ENCODE measurements at regions not wholly inside any gene's neighbourhood (a gene's known extent, or its start where the extent isn't known, plus 50 kb on each side); places are given as distances from the start of the nearest gene placed in this dataset.
"Not testable (repeated sequence)": the region's sequence is repeated elsewhere in the genome, so short reads cannot be mapped to it uniquely, and the experiment has no call there.

GRCh38 chr9:86997156-86997555 is 49.9 kb upstream of the GAS1 start:
- DNase-seq (ENCODE audit: low read depth in 2 of 2), result no peak

DNA sequence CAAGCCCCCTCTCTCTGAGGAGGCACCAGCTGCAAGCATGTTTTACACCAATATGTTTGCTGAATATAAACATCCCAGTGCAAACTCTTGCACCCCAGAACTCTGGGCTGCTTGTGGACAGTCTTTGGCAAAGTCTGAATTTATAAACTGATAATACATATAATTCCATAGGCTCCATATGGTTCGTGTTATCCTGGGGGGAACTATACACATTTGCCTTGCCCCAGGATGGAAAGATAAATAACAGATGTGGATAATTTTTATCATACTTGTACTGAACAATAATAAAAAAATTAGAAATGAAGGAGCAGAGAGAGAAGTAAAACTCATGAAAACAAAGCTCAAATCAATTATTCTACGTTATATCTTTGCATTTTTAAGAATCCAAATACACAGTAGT is 50.6 kb upstream of the GAS1 start:
- no peak for DNase-seq (ENCODE audit: low read depth in 2 of 2)

GRCh38 chr9:87002517-87002916 is 55.2 kb upstream of the GAS1 start:
- DNase-seq (ENCODE audit: low read depth in 2 of 2), result no peak

DNA sequence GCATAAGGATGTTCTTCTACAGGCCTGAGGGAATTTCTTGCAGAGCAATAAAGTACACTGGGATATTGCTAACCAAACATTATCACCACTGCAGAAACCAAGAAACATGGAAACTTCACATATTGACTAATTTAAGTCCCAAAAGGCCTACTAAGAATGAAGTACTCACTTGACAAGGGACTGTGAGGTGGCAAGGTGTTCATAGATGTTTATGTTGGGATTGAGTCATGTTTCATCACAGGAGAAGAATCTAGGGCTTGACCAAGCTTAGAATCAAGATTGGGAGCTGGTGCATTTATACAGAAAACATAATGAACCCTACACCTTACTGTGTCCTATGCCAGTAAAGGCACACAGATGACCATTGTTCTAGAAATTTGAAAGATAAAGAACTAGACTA is 56.7 kb upstream of the GAS1 start:
- DNase-seq (ENCODE audit: low read depth in 2 of 2), result no peak

DNA sequence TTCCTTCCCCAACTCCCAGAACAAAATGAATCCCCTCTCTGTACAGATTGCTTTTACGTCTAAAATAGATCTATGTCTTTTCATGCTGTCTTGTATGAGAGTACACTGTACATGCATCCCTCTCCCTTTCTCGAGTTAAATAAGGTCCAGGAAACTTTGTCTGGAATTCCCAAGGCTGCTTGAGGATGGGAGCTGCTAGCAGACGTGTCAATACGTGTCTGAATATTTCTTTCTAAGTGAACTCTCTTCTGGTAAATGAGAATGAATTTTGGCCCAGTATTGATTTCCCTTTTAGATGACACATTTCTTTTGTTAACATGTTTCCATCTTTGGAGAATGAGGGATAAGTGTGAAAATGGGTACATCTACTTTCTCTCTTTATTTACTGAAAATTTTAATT is 59.6 kb upstream of the GAS1 start:
- no peak for DNase-seq (ENCODE audit: low read depth in 2 of 2)

DNA sequence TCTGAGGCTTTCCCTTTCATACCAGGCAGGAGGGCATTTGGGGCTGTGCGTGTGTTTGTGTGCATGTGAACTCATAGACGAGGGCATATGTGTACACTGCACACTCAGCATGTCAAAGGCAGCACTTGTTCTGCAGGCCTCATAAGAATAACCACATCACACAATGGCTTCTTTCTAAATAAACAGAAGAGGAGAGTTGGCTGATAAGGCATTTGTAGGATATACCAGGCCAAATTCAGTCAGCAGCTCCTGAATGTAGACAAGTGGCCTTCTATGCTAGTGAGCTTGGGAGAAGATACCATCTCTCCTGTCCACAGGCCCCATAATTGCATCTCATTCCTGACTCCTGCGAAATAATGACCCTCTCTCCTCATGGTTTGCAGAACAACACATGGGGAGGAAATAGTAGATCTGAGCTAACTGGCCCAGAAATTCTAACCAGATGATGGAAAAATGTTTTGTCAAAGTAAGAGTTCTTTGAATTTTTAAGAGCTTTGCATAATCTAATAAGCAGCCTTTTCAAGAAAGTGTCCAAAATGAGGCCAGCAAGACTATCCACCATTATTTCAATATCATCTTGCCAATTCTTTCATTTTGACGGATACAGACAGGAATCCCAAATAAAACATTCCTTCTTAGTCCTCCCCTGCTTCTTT is 60.5 kb upstream of the GAS1 start:
- no peak for DNase-seq (ENCODE audit: low read depth in 2 of 2)

GRCh38 chr9:87008667-87009066 is 61.4 kb upstream of the GAS1 start:
- no peak for DNase-seq (ENCODE audit: low read depth in 2 of 2)

GRCh38 chr9:87010626-87011025 is 63.3 kb upstream of the GAS1 start:
- DNase-seq (ENCODE audit: low read depth in 2 of 2), result no peak

- DNase-seq (ENCODE audit: low read depth in 2 of 2), result no peak
Observed at GRCh38 chr9:87011551-87011950, 64.2 kb upstream of the GAS1 start.

GRCh38 chr9:87013490-87013889 is 66.2 kb upstream of the GAS1 start:
- no peak for DNase-seq (ENCODE audit: low read depth in 2 of 2)

- DNase-seq (ENCODE audit: low read depth in 2 of 2), result no peak
Observed at GRCh38 chr9:87014436-87014835, 67.1 kb upstream of the GAS1 start.

DNA sequence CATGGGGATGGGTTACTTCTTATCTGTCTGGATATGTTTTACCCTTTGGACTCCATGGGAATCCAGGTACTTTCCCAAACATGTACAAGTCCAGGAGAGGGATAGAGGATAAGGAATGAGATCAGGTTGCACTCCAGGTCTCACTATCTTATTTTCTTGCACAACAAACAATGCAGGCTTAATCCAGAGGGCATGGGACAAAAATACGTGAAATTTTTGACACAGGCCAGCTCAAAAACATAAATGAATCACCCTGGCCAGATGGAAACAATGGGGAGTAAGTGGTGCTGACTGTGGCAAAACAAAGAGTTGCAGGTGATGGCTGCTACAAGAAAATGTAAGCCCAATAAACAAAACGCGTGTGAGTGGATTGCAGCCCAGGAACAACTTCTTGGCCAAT is 69.4 kb upstream of the GAS1 start:
- DNase-seq (ENCODE audit: low read depth in 2 of 2), result no peak

GRCh38 chr9:87020169-87020950 is 73.1 kb upstream of the GAS1 start:
- no peak for DNase-seq (ENCODE audit: low read depth in 2 of 2)

- DNase-seq (ENCODE audit: low read depth in 2 of 2), result no peak
Observed at GRCh38 chr9:87022178-87022577, 74.9 kb upstream of the GAS1 start.

GRCh38 chr9:87026204-87026603 is 78.9 kb upstream of the GAS1 start:
- DNase-seq (ENCODE audit: low read depth in 2 of 2), result no peak

DNA sequence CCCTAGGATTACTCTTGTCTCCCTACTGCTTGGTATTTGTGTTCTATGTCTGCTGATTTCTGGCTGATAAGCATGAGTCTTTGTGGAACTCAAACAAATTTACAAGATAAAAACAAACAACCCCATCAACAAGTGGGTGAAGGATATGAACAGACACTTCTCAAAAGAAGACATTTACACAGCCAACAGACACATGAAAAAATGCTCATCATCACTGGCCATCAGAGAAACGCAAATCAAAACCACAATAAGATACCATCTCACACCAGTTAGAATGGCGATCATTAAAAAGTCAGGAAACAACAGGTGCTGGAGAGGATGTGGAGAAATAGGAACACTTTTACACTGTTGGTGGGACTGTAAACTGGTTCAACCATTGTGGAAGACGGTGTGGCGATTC is 81.5 kb upstream of the GAS1 start:
- not testable (repeated sequence) for DNase-seq (ENCODE audit: low read depth in 2 of 2)

DNA sequence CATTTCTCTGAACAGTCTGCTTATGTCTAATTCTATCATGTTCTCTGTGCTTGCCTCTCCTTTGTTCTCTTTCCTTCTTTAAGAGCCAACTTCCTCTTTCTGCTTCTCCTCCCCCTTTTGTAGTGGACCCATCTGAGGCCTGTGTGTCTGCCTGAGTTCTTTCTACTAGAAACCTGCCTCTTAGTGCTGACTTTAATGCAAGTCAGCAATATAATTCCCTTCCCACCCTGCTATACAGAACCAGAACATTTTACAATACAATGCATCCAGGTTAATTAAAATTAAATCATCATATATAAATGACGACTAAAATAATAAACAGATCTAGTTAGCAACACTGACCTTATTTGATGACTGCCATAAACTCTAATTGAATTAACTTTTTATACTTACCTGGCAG is 82.6 kb upstream of the GAS1 start:
- DNase-seq (ENCODE audit: low read depth in 2 of 2), result no peak

DNA sequence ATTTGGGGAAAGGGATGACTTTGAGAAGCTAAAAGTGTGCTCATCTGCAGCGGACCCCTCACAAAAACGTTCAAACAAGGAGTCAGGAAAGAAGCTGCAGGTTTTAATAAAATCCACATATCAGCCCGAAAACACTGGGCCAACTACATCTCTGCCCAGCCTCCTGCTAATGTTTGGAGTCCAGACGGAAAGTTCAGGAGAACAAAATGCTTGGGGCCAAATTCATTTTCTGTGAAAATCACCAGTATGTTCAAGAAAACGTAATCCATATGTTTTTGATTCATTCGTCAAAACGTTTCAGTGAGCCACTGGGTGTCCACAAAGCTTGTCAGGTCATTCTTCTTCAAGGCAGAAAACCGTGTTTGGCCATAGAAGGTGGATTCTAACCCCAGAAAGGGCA is 87.5 kb upstream of the GAS1 start:
- no peak for DNase-seq (ENCODE audit: low read depth in 2 of 2)

DNA sequence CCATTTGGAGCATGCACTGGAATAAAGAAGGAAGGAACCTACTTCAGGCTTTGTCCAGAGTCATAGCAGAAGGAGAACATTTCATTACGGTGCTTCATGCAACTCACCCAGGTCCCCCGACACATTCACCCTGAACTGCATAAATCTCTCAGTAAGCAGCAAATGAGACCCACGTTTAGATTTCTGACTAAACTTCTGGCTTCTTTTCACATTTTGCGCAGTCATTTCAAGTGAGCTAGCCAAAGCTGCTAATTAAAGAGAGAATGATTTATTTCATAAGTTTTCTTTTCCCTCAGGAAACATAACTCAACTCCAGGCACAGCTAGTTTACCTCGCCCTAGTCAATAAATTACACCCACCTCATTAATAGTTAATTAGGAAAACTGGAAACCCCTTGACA is 88.6 kb upstream of the GAS1 start:
- no peak for DNase-seq (ENCODE audit: low read depth in 2 of 2)

GRCh38 chr9:87036506-87036905 is 89.2 kb upstream of the GAS1 start:
- DNase-seq (ENCODE audit: low read depth in 2 of 2), result no peak

DNA sequence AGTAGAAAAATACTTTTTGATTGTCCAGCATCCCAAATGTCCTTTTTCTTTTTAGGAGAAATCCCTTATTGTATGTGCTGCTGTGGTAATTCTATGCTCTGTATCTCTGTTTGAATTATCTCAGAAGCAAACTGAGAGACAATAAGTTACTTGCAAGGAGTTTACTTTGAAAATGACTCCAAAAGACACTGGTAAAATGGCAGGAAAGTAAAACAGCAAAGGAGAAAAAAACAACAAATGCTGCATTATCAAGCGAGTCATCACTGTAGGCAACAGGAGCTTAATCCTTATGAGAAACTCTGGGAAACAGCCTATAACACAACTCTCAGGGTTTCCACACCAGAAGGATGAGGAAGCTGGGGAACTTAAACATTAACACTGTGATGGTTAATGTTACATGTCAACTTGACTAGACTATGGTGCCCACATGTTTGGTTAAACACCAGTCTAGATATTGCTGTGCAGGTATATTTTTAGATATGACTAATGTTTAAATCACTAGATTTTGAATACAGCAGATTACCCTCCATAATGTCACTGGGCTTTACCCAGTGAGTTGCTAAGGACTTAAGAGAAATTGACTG is 92.6 kb upstream of the GAS1 start:
- DNase-seq (ENCODE audit: low read depth in 2 of 2), result no peak

DNA sequence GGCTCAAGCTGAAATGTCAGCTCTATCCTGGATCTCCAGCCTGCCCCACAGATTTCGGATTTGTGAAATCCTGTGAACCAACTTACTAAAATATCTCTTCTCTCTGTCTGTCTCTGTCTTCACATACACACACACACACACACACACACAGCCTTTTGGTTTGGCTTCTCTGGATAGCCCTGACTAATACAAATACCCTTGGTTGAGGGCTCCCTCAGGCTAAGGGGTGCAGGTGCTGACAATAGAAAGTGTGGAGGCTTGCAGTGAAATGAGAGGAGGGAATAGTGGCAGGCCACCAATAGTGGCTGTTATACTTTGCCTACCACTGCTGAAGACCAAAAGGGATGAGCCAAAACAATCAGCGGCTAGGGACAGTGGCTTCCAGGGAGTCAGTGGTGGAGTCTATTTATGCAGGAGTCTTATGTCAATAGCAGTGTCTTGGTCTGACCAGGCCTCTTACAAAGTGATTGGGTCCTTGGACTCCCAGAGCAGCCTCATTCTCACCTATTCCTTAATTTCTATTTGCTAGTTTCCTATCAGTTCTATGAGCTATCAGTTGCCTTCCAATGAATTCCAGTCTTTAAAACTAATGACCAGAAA is 93.2 kb upstream of the GAS1 start:
- DNase-seq (ENCODE audit: low read depth in 2 of 2), result no peak

All from dermis microvascular lymphatic vessel endothelial cell (primary cell).